Posterior cingulate gyrus (tissue), 11 donors: ENCODE measurements at regions not wholly inside any gene's neighbourhood (a gene's known extent, or its start where the extent isn't known, plus 50 kb on each side); places are given as distances from the start of the nearest gene placed in this dataset.
"Not testable (repeated sequence)": the region's sequence is repeated elsewhere in the genome, so short reads cannot be mapped to it uniquely, and the experiment has no call there.

Source experiments
- DNase-seq, 10 donors: peaks; one replicate each; pipeline versions ENCODE4 v3.0.0 to v3.0.0-alpha.2; 2020 to 2021; ENCODE audit warnings: mixed read lengths in 3 of 10
- intact Hi-C: fragments of 100-400 bp; cut with DNase I; formaldehyde crosslinking; loops from one replicate; pipeline ENCODE4 v1.15.1; 2023

DNA sequence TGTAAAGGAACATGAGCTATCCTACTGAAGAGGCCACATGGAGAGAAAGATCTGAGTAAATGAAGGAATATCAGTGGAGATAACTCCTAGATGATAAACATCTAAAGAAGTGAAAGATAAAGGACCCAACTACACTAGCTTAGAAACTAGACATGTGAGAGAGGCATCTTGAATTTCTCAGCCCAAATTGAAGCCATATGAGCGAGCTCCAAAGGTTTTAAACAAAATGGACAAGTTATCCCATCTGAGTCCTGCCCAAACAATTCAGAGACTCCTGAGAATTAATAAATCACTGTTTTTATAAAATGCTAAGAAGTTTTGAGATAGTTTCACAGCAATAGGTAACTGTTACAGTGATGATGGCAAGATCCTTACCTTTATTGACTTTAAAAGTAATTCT lies 438.9 kb downstream of the NAV3 start:
- DNase-seq: no peak
- intact Hi-C loops: no loop called here

DNA sequence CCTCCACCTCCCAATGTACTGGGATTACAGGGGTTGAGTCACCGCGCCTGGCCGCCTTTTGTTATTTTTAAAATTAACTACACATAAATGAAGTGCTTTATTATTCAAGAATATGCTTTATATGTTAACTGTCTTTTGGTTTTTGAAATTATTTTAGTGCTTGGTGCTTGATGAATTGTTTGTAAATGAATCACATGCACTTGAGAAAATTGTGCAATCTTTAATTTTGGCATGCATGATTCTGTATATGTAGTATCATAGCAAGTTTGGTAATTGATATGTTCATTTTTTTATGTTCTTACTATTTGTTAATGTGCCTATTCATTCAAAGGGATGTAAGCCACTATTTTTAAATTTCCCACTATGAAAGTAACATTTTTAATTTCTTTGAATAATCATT lies 440.9 kb downstream of the NAV3 start:
- intact Hi-C loops: no loop called here
- DNase-seq: no peak

DNA sequence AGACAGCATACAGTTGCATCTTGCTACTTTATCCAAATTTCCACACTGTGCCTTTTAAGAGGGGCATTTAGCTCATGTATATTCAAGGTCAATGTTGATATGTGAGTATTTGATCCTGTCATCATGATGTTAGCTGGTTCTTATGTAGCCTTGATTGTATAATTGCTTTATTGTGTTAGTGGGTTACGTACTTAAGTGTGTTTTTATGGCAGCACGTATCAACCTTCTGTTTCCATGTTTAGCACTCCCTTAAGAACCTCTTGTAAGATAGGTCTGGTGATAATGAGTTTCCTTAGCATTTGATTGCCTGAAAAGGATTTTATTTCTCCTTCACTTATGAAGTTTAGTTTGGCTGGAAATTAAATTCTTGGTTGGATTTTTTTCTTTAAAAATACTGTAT lies 445.2 kb downstream of the NAV3 start:
- DNase-seq: no peak
- intact Hi-C loops: no loop called here

DNA sequence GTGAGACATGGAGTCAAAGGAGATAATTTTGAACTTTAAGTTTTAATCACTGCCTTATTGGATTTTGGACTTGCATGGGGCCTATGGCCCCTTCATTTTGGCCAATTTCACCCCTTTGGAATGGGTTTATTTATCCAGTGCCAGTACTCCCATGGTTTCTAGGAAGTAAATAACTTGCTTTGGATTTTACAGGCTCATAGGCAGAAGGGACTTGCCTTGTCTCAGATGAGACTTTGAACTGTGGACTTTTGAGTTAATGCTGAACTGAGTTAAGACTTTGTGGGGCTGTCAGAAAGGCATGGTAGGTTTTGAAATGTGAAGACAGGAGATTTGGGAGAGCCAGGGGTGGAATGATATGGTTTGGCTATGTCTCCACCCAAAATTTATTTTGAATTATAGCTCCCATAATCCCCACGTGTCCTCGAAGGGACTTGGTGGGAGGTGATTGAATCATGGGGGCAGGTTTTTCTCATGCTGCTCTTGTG lies 448.1 kb downstream of the NAV3 start:
- intact Hi-C loops: no loop called here
- no peak for DNase-seq

DNA sequence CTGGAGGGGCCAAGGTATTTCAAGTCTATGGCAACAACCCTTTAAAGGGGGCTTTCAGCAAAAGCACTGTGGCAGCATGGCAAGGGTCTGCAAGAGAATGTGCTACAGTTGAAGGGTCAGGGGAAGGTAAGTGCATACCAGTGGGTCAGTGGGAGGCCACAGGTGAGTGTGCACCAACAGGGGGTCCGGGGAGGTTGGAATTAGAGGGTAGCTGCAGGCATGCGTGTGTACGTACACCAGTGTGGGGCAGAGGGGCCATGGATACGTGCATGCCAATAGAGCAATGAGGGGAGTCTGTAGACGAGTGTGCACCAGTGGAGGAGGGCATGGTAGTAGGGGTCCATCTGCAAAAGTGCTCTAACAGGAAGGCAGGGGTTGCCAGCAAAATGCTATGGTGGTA lies 448.9 kb downstream of the NAV3 start:
- intact Hi-C loops: no loop called here
- DNase-seq: peak in 1 of 10 donors; percentile 59

DNA sequence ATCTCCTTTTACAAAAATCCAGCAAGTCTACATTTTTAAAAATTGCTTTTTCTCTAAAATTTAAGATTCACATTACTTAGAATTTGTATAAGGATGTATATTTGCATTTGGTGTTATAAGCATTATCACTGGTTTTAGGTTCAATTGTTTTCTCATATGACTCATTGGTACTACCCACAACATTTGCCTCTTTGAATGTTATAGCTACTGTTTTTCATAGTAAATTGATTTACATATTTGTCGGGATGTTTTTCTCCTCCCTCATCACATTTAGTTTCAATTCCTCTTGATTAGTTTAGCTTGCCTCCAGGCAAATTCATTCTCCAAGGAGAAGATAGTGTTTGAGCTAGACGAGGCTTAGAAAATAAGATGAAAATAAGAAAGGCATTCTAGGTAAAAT lies 450.4 kb downstream of the NAV3 start:
- intact Hi-C loops, DNase-seq: not testable (repeated sequence)

DNA sequence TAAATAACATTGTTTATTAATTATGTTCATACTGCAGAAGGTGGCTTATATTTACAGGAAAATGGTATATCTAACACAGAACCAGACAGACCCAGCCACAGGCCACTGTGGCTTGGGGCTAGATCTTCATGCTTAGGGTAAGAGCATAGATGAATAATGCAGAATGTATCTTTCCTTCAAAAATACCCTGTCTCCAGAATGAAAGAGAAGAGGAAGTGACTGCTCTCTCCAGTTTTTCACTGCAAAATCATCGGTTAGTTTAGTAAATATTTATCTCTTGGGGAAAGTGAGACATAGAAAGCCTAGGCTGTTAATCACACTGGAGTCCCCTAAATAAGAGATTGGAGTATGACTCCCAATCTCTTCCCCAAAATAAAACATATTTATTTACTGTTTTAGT lies 453.7 kb downstream of the NAV3 start:
- intact Hi-C loops: no loop called here
- no peak for DNase-seq

DNA sequence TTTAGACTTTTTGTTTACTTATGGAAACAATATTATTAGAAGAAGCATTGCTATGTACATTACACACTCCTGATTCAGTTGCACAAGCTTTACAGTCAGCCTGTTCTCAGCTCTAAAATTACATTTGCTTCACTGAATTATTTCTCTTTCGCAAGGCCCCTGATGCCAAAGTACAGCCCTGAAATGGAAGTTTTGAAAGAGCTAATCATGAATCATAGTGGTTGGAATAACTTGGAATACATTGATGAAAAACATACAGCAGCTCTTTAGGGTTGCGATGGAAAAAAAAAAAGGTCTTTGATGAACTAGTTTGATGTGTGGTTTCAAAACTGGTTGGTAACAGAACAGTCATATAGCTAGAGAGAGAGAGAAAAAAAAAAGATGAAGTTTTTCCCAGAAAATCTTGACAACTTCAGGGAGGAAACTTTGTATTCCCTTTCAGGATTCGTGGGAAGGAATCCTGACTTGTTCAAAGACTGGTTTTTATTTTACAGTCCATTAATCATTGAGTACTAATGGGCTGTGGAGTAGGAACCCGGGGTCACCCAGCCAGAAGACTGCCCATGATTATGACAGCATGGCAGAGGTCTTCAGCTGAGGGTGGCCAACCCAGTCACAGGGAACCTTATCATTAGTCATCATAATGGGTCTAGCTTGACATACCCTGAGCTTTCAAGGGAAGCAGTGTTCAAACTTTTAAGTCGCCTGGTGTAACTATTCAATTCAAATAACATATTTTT lies 460.1 kb downstream of the NAV3 start:
- no peak for DNase-seq
- intact Hi-C loops: loop anchor here (10.0 kb wide), 1 partner anchor 64 kb away; no protein-coding TSS in a partner anchor

DNA sequence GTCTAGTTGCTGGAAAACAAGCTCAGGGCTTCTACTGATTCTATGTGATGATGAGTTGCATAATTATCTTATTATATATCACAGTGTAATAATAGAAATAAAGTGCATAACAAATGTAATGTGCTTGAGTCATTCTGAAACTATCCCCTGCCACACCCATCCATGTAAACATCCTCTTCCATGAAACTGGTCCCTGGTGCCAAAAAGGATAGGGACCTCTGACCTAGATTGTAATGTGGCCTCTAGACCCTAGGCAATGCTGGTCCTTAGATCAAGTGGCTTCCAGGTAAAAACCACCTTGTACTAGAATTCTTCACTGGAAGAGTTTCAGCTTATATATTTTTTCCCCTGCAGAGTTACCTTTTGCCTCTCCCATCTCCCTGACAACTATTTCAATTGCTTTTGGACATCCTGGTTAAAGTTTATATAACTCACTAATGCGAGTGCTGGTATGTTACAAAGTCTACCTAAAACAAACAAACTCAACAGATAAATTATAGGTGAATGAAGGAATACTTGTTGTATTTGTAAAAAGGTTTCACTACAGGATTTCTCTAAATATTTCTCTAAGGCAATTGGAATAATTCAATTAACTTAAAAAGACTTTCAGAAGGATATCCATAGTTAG lies 462.5 kb downstream of the NAV3 start:
- intact Hi-C loops: loop anchor here (10.0 kb wide), 1 partner anchor 62 kb away; no protein-coding TSS in a partner anchor
- DNase-seq: no peak

DNA sequence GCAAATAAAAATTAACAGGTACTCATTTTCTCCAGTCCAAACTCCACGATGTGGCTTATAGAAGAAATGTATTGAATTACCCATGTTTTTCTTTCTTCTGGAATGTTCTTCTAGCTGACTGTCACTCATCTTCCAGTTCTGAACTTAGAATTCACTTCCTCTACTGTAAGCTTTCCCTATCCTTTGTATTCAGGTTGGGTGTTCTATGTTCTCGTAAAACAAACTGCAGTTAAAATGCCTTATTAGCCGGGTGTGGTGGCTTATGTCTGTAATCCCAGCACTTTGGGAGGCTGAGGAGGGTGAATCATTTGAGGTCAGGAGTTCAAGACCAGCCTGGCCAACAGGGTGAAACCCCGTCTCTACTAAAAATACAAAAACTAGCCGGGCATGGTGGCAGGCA lies 470.6 kb downstream of the NAV3 start:
- DNase-seq, intact Hi-C loops: not testable (repeated sequence)

DNA sequence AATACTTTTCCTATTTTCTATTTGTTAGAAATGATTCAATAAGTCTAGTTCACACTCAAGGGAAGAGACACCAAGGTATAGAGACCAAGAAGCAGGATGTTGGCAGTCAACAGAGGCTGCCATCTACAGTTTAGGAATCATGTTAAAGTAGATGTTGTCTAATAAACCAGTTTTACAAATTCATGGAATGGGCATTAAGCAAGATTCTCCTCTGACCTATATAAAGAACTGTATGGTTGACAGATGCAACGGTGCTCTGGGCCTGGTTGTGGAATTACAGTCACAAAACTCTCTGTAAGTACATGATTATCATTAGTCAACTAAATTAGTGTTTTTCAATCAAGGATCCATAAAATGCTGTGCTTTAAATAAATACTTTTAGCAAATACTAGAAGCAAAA lies 475.1 kb downstream of the NAV3 start:
- intact Hi-C loops: no loop called here

DNA sequence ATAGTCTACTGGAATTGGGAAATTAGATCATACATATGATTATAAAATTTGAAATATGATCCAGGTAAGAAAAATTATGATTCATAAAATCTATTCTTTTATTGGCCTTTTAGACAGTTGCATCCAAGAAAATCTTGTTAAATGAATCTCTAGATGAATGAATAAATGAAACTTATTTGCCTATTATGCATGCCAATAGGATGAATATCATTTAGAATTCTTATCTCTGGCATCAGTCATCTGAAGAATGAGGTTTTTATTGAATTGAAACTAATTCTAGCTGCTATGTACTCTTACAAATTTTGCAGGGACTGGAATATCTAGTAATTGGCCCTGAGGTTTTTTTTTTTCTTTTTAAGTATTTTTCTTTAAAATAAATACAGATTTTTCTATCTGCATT lies 475.5 kb downstream of the NAV3 start:
- intact Hi-C loops: no loop called here
- DNase-seq: no peak

More for the DNA sequence above, 475.1 kb downstream of the NAV3 start:
- no peak for DNase-seq

DNA sequence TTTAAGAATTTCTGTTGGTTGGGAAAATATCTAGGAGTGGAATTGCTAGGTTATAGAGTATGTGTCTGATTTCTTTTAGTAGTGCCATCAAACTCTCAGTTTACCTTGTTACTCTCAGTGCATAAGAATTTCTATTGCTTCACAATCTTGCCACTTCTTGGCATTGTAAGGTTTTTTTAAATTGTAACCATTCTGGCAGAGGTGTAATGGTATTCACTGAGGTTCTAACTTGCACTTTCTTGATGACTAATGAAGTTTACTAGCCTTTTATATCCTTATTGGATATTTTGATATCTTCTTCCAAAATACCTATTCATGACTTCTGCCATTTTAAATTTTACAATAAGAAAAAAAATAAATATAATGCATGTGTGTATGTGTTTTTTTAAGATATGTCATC lies 478.0 kb downstream of the NAV3 start:
- DNase-seq: no peak
- intact Hi-C loops: no loop called here

DNA sequence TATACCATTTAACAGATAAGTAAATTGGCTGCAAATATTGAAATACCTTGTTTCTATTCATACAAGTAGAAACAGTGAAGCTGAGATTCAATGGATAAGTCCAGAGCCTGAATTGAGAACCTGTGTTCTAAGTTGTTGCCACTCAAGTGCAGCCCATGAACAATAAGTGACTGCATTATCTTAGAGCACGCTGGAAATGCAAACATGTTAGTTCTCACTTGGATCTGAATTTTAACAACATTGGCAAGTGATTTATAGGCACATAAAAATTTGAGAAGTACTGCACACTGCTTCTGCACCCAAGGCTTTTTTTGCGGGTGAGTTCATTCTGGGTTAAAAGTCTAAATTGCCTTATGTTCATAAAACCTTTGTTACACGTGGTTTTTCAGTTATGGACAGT lies 484.3 kb downstream of the NAV3 start:
- DNase-seq: no peak
- intact Hi-C loops: no loop called here

DNA sequence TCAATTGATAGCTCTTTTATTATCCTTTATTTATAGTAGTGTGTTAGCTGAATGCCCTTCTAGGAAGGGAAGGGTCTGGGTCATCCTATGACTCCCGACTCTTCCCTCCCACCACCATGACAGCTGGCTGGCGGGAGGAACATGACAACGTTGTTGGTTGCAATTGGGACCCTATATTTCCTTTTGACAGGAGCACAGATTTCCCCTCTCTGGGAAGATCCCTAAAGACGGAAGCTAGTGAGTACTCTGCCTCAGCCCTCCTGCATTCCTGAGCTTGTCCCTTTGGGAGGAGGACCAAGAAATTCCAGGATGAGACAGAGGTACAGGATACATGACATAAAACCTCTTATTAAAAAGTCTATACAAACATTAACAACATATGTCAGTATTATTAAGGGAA lies 485.4 kb downstream of the NAV3 start:
- intact Hi-C loops: no loop called here
- DNase-seq: no peak

DNA sequence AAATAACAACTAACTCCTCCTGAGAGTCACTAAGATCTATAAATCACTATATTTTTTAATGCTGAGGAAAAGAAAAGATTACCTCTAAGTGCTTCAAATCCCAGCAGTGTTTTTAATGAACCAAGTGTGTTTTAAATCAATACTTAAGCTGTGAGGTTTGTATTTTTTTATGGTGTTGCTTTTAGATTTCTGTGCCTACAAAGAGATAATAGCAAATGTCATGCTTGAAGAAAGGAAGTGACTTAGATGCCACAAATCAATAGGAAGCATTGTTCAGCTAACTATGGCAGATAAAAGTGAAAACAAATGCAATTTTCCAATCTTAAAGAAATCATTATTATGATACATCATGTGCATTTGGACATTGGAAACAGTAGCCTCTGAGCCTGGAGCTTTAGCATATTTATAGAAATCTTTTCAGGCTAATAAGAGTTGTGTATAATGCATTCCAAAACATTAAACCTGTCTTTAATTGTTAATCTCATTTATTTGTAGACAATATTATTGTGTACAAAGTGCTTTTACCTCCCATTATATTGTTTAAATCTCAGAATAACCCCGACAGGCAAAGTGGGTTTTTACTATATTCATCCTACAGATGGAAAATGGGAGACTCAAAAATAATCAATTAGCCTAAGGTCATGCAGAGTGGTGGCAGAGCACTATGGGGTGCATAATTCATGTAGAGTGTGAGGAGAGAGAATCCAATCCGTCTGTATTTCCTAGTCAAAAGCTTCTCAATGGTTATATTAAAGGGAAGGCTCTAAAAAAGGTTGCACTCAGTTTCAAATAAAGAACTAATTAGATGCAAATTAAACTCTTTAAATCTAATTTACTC lies 486.2 kb downstream of the NAV3 start:
- intact Hi-C loops: no loop called here
- DNase-seq: no peak

DNA sequence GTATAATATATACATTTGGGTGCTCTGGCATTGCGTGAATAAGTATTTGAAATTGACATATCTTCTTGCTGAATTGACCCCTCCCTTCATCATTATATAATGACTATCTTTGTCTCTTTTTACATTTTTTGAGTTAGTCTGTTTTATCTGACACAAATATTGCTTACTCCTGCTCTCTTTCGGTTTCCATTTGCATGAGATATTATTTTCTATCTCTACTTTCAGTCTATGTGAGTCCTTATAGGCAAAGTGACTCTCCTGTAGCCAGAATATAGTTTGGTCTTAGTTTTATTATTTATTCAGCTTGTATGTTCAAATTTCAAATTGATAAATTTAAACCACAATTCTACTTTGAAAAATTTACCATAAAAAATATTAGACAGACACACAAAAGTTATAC lies 491.0 kb downstream of the NAV3 start:
- DNase-seq: no peak
- intact Hi-C loops: no loop called here

DNA sequence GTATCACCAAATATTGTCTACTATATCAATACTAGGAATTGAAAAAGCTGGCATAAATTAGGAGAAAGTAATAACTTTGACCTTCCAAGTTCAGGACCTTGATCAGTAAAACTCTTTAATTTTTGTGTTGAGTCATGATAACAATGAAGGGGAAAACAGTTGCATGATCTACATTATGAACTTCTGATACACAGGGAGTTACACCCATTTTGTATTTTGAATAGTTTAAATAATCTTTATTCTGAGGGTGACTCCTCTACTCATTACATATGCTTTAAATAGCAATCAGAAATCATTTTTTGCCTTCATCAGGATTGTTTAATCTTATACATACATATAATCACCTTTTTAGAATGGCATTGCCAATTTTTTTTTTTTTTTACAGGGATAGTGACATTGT lies 492.5 kb downstream of the NAV3 start:
- DNase-seq: no peak
- intact Hi-C loops: no loop called here

DNA sequence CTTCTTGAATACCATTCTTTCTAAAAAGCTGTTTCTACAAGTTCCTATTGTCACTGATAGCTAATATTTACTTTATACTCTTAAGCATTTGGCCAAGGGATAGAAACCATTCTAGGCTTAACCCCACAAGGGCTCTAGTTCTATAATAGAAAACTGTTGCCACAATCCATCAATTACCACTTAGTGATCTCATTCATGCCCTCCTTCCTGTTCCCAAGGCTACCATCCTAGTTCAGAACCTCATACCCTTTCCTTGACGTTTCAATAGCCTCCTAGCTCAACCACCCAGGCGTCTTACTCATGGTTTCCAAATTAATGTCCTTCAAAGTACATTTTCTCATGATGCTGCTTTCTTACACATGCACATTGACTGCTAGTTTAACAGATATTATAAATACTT lies 493.5 kb downstream of the NAV3 start:
- DNase-seq: no peak
- intact Hi-C loops: no loop called here

DNA sequence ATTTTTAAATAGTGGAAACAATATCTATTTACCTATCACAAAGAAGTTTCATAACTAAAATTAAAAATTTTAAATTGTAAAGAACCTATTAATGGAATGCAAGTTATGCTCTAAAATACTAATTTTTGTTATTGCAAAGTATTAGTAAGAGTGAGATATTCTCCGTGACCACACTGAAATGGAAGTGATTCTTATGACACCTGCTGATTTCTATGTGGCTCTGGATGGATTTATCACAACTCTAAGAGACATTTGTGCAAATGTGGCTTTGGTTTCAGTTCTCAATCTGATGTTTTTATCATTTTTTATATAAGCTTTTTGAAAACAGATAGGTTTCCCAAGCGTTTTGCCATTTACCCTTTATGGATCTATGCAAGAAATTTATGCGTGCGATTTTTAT lies 497.8 kb downstream of the NAV3 start:
- intact Hi-C loops: no loop called here
- no peak for DNase-seq

DNA sequence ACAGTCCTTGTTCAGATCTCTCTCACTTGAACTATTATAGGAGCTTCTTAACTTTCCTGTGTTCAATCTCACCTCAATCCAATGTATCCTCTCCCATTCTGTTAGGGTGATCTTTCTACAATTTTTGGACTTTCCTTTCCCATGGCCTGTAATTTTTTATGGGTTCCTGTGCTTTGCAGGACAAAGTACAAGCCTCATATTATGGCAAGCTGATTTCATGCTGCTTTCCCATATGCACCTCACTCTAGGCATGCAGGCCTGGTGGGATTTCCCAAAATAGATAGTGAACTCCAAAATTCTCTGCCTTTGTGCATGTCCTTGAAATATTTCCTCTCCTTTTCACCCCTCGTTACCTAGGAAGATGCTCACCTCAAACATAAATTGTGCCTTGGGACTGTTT lies 499.4 kb downstream of the NAV3 start:
- no peak for DNase-seq
- intact Hi-C loops: no loop called here
